ENCODE measurements at regions not wholly inside any gene's neighbourhood (a gene's known extent, or its start where the extent isn't known, plus 50 kb on each side); places are given as distances from the start of the nearest gene placed in this dataset.

- TF ChIP-seq FOXK2 (IDR thresholded peaks at IDR 0.05) = no peak
- no peak for TF ChIP-seq SP1 (IDR thresholded peaks at IDR 0.05)
- no peak for TF ChIP-seq FOXM1 (IDR thresholded peaks at IDR 0.05; ENCODE audit: borderline replicate concordance)
- no peak for TF ChIP-seq ELF4 (IDR thresholded peaks at IDR 0.05)
- no peak for TF ChIP-seq BHLHE40 (IDR thresholded peaks at IDR 0.05; ENCODE audit: borderline replicate concordance)
- no peak for TF ChIP-seq HDGF (IDR thresholded peaks at IDR 0.05; ENCODE audit: borderline replicate concordance)
- TF ChIP-seq LEF1 (IDR thresholded peaks at IDR 0.05; ENCODE audit: borderline replicate concordance) = no peak
- TF ChIP-seq SUZ12 (IDR thresholded peaks at IDR 0.05) = no peak
- TF ChIP-seq PKNOX1 (IDR thresholded peaks at IDR 0.05) = no peak
- TF ChIP-seq TARDBP (IDR thresholded peaks at IDR 0.05) = no peak
- TF ChIP-seq FOXA1 (IDR thresholded peaks at IDR 0.05) = no peak
- TF ChIP-seq ARNT (IDR thresholded peaks at IDR 0.05) = no peak
- TF ChIP-seq L3MBTL2 (conservative IDR thresholded peaks at IDR 0.05) = no peak
These were observed 210.6 kb downstream of the ZNF365 start for GRCh38 chr10:62584731-62585130.
